Ovary (tissue), 3 donors: ENCODE measurements at regions not wholly inside any gene's neighbourhood (a gene's known extent, or its start where the extent isn't known, plus 50 kb on each side); places are given as distances from the start of the nearest gene placed in this dataset.
"Not testable (repeated sequence)": the region's sequence is repeated elsewhere in the genome, so short reads cannot be mapped to it uniquely, and the experiment has no call there.

Experiments
- EP300 ChIP-seq: sonication (generic); formaldehyde crosslinking; IDR thresholded peaks from one replicate; pipeline ENCODE4 v1.6.1; 2017; ENCODE audit warnings: antibody characterized with exemption
- POLR2A ChIP-seq: fragments of 450-650 bp; IDR thresholded peaks from one replicate; pipeline ENCODE4 v1.6.1; 2017; ENCODE audit warnings: antibody characterized with exemption, mild to moderate bottlenecking, moderate library complexity
- TF ChIP-seq, protein P1 (sequence below), 3 donors: fragments of 450-650 bp in 2 of 3; fragments of 200-600 bp in 1 of 3; IDR thresholded peaks; one replicate each; pipeline versions ENCODE4 v1.5.1 to v1.8.0; 2016 to 2022; ENCODE audit warnings: antibody characterized with exemption in 3 of 3, mild to moderate bottlenecking in 1 of 3
- donor health status: DM: no; HTN: no; CAD: no.

DNA sequence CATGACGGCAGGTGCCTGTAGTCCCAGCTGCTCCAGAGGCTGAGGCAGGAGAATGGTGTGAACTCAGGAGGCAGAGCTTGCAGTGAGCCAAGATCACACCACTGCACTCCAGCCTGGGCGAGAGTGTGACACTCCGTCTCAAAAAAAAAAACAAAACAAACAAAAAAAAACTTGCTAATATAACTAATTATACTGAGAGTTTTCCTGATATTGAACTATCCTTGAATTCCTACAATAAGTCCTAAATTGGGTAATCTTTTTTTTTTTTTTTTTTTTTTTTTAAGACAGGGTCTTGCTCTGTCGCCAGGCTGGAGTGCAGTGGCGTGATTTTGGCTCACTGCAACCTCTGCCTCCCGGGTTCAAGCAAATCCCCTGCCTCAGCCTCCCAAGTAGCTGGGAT is 122.7 kb upstream of the ATF7IP start:
- TF ChIP-seq, protein P1, sequence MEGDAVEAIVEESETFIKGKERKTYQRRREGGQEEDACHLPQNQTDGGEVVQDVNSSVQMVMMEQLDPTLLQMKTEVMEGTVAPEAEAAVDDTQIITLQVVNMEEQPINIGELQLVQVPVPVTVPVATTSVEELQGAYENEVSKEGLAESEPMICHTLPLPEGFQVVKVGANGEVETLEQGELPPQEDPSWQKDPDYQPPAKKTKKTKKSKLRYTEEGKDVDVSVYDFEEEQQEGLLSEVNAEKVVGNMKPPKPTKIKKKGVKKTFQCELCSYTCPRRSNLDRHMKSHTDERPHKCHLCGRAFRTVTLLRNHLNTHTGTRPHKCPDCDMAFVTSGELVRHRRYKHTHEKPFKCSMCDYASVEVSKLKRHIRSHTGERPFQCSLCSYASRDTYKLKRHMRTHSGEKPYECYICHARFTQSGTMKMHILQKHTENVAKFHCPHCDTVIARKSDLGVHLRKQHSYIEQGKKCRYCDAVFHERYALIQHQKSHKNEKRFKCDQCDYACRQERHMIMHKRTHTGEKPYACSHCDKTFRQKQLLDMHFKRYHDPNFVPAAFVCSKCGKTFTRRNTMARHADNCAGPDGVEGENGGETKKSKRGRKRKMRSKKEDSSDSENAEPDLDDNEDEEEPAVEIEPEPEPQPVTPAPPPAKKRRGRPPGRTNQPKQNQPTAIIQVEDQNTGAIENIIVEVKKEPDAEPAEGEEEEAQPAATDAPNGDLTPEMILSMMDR (IDR thresholded peaks at IDR 0.05), result not testable (repeated sequence)
- not testable (repeated sequence) for TF ChIP-seq POLR2A, EP300
